A549 (cell line): ENCODE measurements at regions not wholly inside any gene's neighbourhood (a gene's known extent, or its start where the extent isn't known, plus 50 kb on each side); places are given as distances from the start of the nearest gene placed in this dataset.

ENCODE experiments used
- CTCF ChIP-seq: fragments of >200 bp; sonication (Bioruptor Twin); formaldehyde crosslinking; IDR thresholded peaks from 3 replicates; pipeline ENCODE4 v1.5.1; 2016
- GATA3 ChIP-seq: IDR thresholded peaks from 2 replicates; pipeline ENCODE4 v1.6.1; 2012; ENCODE audit warnings: borderline replicate concordance
- HDAC2 ChIP-seq: fragments of 200-600 bp; sonication (generic); IDR thresholded peaks from 2 replicates; pipeline ENCODE4 v1.6.1; 2016
- KDM5A ChIP-seq: fragments of 200-600 bp; sonication (generic); IDR thresholded peaks from 2 replicates; pipeline ENCODE4 v1.6.1; 2016; ENCODE audit warnings: antibody characterized with exemption, mild to moderate bottlenecking
- MAFK ChIP-seq: fragments of 450-650 bp; IDR thresholded peaks from 2 replicates; pipeline ENCODE4 v1.6.1; 2014; ENCODE audit not compliant: partially characterized antibody
- POLR2A ChIP-seq: IDR thresholded peaks from 2 replicates; pipeline ENCODE4 v1.6.1; 2012; ENCODE audit warnings: mild to moderate bottlenecking, low read length

- TF ChIP-seq CTCF = no peak
- TF ChIP-seq KDM5A = no peak
- no peak for TF ChIP-seq HDAC2
- TF ChIP-seq GATA3 = no peak
- no peak for TF ChIP-seq MAFK
- TF ChIP-seq POLR2A = no peak
Measured at GRCh38 chr3:124057420-124057819, 65.5 kb upstream of the ROPN1 start.
